GM21390 (cell line): ENCODE measurements at regions not wholly inside any gene's neighbourhood (a gene's known extent, or its start where the extent isn't known, plus 50 kb on each side); places are given as distances from the start of the nearest gene placed in this dataset.

Experiments
- ATAC-seq: cut with Tn5 transposase; IDR thresholded peaks from one replicate; pipeline ENCODE4 v1.9.1; 2021; ENCODE audit not compliant: unreplicated experiment

- ATAC-seq, result no peak
These were observed 958.6 kb downstream of the STIM2 start for GRCh38 chr4:27819246-27819645.

- ATAC-seq, result no peak
These were observed 968.2 kb downstream of the STIM2 start for GRCh38 chr4:27828843-27829242.

GRCh38 chr4:27830251-27830650 lies 969.6 kb downstream of the STIM2 start:
- ATAC-seq, result no peak

GRCh38 chr4:27835851-27836250 lies 975.2 kb downstream of the STIM2 start:
- ATAC-seq, result no peak

GRCh38 chr4:27836523-27836922 lies 975.9 kb downstream of the STIM2 start:
- no peak for ATAC-seq

- ATAC-seq, result no peak
These were observed 983.1 kb downstream of the STIM2 start for GRCh38 chr4:27843776-27844175.

GRCh38 chr4:27844376-27844775 lies 983.7 kb downstream of the STIM2 start:
- no peak for ATAC-seq

GRCh38 chr4:27846951-27847350 lies 986.3 kb downstream of the STIM2 start:
- ATAC-seq, result no peak

GRCh38 chr4:27861381-27861787 lies 1000.7 kb downstream of the STIM2 start:
- no peak for ATAC-seq

GRCh38 chr4:27861802-27862201 lies 1001.2 kb downstream of the STIM2 start:
- no peak for ATAC-seq

- ATAC-seq, result no peak
These were observed 1013.0 kb downstream of the STIM2 start for GRCh38 chr4:27873596-27873995.

- ATAC-seq, result no peak
These were observed 1021.1 kb downstream of the STIM2 start for GRCh38 chr4:27881705-27882104.

GRCh38 chr4:27886120-27886519 lies 1025.5 kb downstream of the STIM2 start:
- ATAC-seq, result no peak

GRCh38 chr4:27887646-27888045 lies 1027.0 kb downstream of the STIM2 start:
- ATAC-seq, result no peak

GRCh38 chr4:27888505-27888904 lies 1027.9 kb downstream of the STIM2 start:
- ATAC-seq, result no peak

- ATAC-seq, result no peak
These were observed 1034.3 kb downstream of the STIM2 start for GRCh38 chr4:27894951-27895350.

GRCh38 chr4:27908356-27908755 lies 1047.7 kb downstream of the STIM2 start:
- ATAC-seq, result no peak

GRCh38 chr4:27910227-27910626 lies 1049.6 kb downstream of the STIM2 start:
- ATAC-seq, result no peak

GRCh38 chr4:27911047-27911446 lies 1050.4 kb downstream of the STIM2 start:
- ATAC-seq, result no peak

- no peak for ATAC-seq
These were observed 1053.1 kb downstream of the STIM2 start for GRCh38 chr4:27913738-27914137.

GRCh38 chr4:27915822-27916221 lies 1055.2 kb downstream of the STIM2 start:
- no peak for ATAC-seq

- no peak for ATAC-seq
These were observed 1056.0 kb downstream of the STIM2 start for GRCh38 chr4:27916452-27917184.

GRCh38 chr4:27917381-27917780 lies 1056.7 kb downstream of the STIM2 start:
- ATAC-seq, result no peak
